Fibroblast of lung (primary cell): ENCODE measurements at regions not wholly inside any gene's neighbourhood (a gene's known extent, or its start where the extent isn't known, plus 50 kb on each side); places are given as distances from the start of the nearest gene placed in this dataset.

Experiments
- DNase-seq, 2 donors: peaks; one replicate each; pipeline versions ENCODE4 v3.0.0 to v3.0.0-alpha.2; 2010; ENCODE audit warnings: low read depth in 2 of 2
- H2AFZ ChIP-seq: 2 replicates; pipeline ENCODE4 v1.5.1; 2012; ENCODE audit warnings: low read length, control low read depth, inconsistent platforms
- H3K27ac ChIP-seq: 2 replicates; pipeline ENCODE4 v1.5.1; 2011; ENCODE audit warnings: low read length, control low read depth; ENCODE audit not compliant: insufficient read depth
- H3K27me3 ChIP-seq: 2 replicates; pipeline ENCODE4 v1.5.1; 2011; ENCODE audit warnings: mild to moderate bottlenecking, low read length; ENCODE audit not compliant: control insufficient read depth, insufficient read depth
- H3K36me3 ChIP-seq: 2 replicates; pipeline ENCODE4 v1.5.1; 2011; ENCODE audit warnings: low read length; ENCODE audit not compliant: control insufficient read depth, insufficient read depth
- H3K4me1 ChIP-seq: 2 replicates; pipeline ENCODE4 v1.5.1; 2011; ENCODE audit warnings: low read length; ENCODE audit not compliant: control insufficient read depth, insufficient read depth; ENCODE audit errors: extremely low read depth
- H3K4me2 ChIP-seq: 2 replicates; pipeline ENCODE4 v1.5.1; 2011; ENCODE audit warnings: low read length, control low read depth; ENCODE audit not compliant: insufficient read depth; ENCODE audit errors: extremely low read depth
- H3K4me3 ChIP-seq, 4 experiments: fragments of 200-600 bp in 1 of 4; sonication (generic) in 1 of 4; replicated peaks in 1 of 4; 2 replicates each; pipeline ENCODE4 v1.5.1; 2011 to 2016; ENCODE audit warnings: low read length in 4 of 4, low read depth in 3 of 4, mild to moderate bottlenecking in 3 of 4, control low read depth in 2 of 4, inconsistent platforms in 1 of 4, mixed read lengths in 1 of 4; ENCODE audit not compliant: insufficient read depth in 1 of 4; ENCODE audit errors: control extremely low read depth in 1 of 4
- H3K79me2 ChIP-seq: 2 replicates; pipeline ENCODE4 v1.5.1; 2012; ENCODE audit warnings: mild to moderate bottlenecking, low read length, inconsistent platforms; ENCODE audit not compliant: control insufficient read depth, insufficient read depth
- H3K9ac ChIP-seq: 2 replicates; pipeline ENCODE4 v1.5.1; 2011; ENCODE audit warnings: mild to moderate bottlenecking, low read length, control low read depth; ENCODE audit not compliant: insufficient read depth
- H3K9me3 ChIP-seq: 2 replicates; pipeline ENCODE4 v1.5.1; 2012; ENCODE audit warnings: low read depth, low read length; ENCODE audit not compliant: control insufficient read depth, insufficient read depth
- H4K20me1 ChIP-seq: 2 replicates; pipeline ENCODE4 v1.5.1; 2011; ENCODE audit warnings: low read length; ENCODE audit not compliant: control insufficient read depth, insufficient read depth; ENCODE audit errors: extremely low read depth
- EZH2 ChIP-seq: IDR thresholded peaks from 2 replicates; pipeline ENCODE4 v1.5.1; 2012; ENCODE audit warnings: low read length, control low read depth, mild to moderate bottlenecking; ENCODE audit errors: missing control alignments
- TF ChIP-seq, protein P1 (sequence below), 2 donors: IDR thresholded peaks in 1 of 2; conservative IDR thresholded peaks in 1 of 2; 1 replicate in 1 of 2; 2 replicates in 1 of 2; pipeline ENCODE4 v1.5.1; 2011 to 2012; ENCODE audit warnings: low read length in 2 of 2, control low read depth in 1 of 2, inconsistent platforms in 1 of 2, low read depth in 1 of 2, mild to moderate bottlenecking in 1 of 2

DNA sequence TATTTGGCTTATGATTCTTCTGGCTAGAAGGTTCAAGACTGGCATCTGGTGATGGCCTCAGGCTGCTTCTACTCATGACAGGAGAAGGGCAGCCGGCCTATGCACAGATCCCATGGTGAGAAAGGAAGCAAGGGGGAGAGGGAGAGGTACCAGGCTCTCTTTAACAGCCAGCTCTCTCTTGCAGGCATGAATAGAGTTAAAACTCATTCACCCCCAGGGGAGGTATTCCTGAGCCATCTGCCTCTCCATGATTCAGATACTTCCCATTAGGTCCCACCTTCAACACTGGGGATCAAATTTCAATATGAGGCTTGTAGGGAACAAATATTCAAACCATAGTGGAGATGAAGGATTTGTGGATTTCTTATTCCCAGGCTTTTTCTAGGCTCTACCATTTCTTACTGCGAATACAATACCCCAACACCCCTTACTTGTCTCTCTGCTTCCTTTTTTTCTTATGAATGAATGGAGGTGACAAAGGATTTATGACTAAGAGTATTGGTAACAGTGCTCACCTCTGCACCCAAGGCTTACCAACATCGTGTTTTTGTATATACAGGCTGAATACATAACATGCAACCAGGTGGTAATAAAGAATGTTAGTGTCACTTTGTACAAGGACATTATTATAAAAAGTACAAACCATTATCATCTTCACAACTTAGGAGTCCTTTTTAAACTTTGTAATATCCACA is 454.6 kb upstream of the TRIB2 start:
- no peak overlapping the region for H2AFZ ChIP-seq
- peak; percentile 17 to 47 for DNase-seq
- H3K36me3 ChIP-seq, result no peaks in the 10 kb centered on the region
- no peaks in the 10 kb centered on the region for H3K79me2 ChIP-seq
- H3K4me3 ChIP-seq, result no peak overlapping the region
- H3K9me3 ChIP-seq, result no peaks in the 10 kb centered on the region
- H3K27me3 ChIP-seq, result no peaks in the 10 kb centered on the region
- peaks cover 3% of the 10 kb centered on the region for H3K4me1 ChIP-seq
- no peak overlapping the region for H3K9ac ChIP-seq
- no peak overlapping the region for H3K4me2 ChIP-seq
- H4K20me1 ChIP-seq, result no peaks in the 10 kb centered on the region
- H3K27ac ChIP-seq, result no peak overlapping the region
- TF ChIP-seq EZH2, result no peak
- TF ChIP-seq, protein P1, sequence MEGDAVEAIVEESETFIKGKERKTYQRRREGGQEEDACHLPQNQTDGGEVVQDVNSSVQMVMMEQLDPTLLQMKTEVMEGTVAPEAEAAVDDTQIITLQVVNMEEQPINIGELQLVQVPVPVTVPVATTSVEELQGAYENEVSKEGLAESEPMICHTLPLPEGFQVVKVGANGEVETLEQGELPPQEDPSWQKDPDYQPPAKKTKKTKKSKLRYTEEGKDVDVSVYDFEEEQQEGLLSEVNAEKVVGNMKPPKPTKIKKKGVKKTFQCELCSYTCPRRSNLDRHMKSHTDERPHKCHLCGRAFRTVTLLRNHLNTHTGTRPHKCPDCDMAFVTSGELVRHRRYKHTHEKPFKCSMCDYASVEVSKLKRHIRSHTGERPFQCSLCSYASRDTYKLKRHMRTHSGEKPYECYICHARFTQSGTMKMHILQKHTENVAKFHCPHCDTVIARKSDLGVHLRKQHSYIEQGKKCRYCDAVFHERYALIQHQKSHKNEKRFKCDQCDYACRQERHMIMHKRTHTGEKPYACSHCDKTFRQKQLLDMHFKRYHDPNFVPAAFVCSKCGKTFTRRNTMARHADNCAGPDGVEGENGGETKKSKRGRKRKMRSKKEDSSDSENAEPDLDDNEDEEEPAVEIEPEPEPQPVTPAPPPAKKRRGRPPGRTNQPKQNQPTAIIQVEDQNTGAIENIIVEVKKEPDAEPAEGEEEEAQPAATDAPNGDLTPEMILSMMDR (conservative IDR thresholded peaks at IDR 0.05 in 1 of 2, IDR thresholded peaks at IDR 0.05 in 1 of 2; ENCODE audit: low read depth in 1 of 2, low read length in 2 of 2), result no peak

GRCh38 chr2:12262681-12263436 is 453.9 kb upstream of the TRIB2 start:
- no peaks in the 10 kb centered on the region for H4K20me1 ChIP-seq
- TF ChIP-seq, protein P1 (conservative IDR thresholded peaks at IDR 0.05 in 1 of 2, IDR thresholded peaks at IDR 0.05 in 1 of 2; ENCODE audit: low read depth in 1 of 2, low read length in 2 of 2), result no peak
- no peak for TF ChIP-seq EZH2
- no peak overlapping the region for H3K4me2 ChIP-seq
- H3K4me1 ChIP-seq, result peaks cover 3% of the 10 kb centered on the region
- DNase-seq, result peak; percentile 87
- no peaks in the 10 kb centered on the region for H3K36me3 ChIP-seq
- H3K9me3 ChIP-seq, result no peaks in the 10 kb centered on the region
- no peak overlapping the region for H3K9ac ChIP-seq
- no peaks in the 10 kb centered on the region for H3K79me2 ChIP-seq
- no peak overlapping the region for H3K4me3 ChIP-seq
- no peak overlapping the region for H3K27ac ChIP-seq
- no peaks in the 10 kb centered on the region for H3K27me3 ChIP-seq
- H2AFZ ChIP-seq, result no peak overlapping the region

DNA sequence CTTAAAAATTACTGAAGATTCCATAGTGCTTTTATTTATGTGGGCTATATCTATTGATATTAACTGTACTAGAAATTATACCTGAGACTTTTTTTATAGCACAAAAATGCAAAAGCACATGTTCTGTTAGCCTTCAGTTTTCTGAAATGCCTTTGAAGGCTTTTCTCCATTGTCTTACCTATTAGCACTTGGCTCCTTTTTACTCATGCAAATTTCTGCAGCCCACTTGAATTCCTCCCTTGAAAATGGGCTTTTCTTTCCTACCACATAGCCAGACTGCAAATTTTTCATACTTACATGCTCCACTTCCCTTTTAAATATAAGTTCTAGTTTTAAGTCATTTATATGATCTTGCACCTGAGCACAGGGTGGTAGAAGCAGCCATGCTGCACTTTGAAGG is 453.0 kb upstream of the TRIB2 start:
- Histone ChIP-seq H3K4me1 (peaks cover 3% of the 10 kb centered on the region), H4K20me1 (no peaks in the 10 kb centered on the region), H3K9ac (no peak overlapping the region), H3K79me2 (no peaks in the 10 kb centered on the region), H3K9me3 (no peaks in the 10 kb centered on the region), H3K4me2 (no peak overlapping the region), H3K36me3 (no peaks in the 10 kb centered on the region), H3K4me3 (no peak overlapping the region), H3K27ac (no peak overlapping the region), H2AFZ (no peak overlapping the region), H3K27me3 (no peaks in the 10 kb centered on the region)
- no peak for TF ChIP-seq EZH2
- TF ChIP-seq, protein P1 (conservative IDR thresholded peaks at IDR 0.05 in 1 of 2, IDR thresholded peaks at IDR 0.05 in 1 of 2; ENCODE audit: low read depth in 1 of 2, low read length in 2 of 2), result no peak
- no peak for DNase-seq
